ENCODE measurements at regions not wholly inside any gene's neighbourhood (a gene's known extent, or its start where the extent isn't known, plus 50 kb on each side); places are given as distances from the start of the nearest gene placed in this dataset.

- Histone ChIP-seq H2AFZ (ENCODE audit: low read depth, low read length) (no peak overlapping the region), H3K9me2 (ENCODE audit: insufficient read depth, low read length) (no peaks in the 10 kb centered on the region), H3K27ac (ENCODE audit: low read length) (no peak overlapping the region), H3K4me3 (ENCODE audit: low read length) (no peak overlapping the region), H3K79me2 (replicated peaks; ENCODE audit: insufficient read depth, low read length) (no peaks in the 10 kb centered on the region), H4K20me1 (ENCODE audit: insufficient read depth) (no peaks in the 10 kb centered on the region), H3K36me3 (ENCODE audit: insufficient read depth, low read length) (no peaks in the 10 kb centered on the region), H3K9me3 (ENCODE audit: low read length) (no peaks in the 10 kb centered on the region), H3K9ac (ENCODE audit: low read length) (no peak overlapping the region), H3K27me3 (ENCODE audit: insufficient read depth, low read depth, low read length) (no peaks in the 10 kb centered on the region), H3F3A (ENCODE audit: insufficient read depth, low read length, poor library complexity, severe bottlenecking) (no peaks in the 10 kb centered on the region), H3K4me2 (ENCODE audit: low read length) (no peak overlapping the region)
- no peak for TF ChIP-seq RAD21 (conservative IDR thresholded peaks at IDR 0.05)
- no peak for TF ChIP-seq TAF1 (IDR thresholded peaks at IDR 0.05; ENCODE audit: low read depth)
- no peak for TF ChIP-seq EP300 (conservative IDR thresholded peaks at IDR 0.05; ENCODE audit: poor library complexity, severe bottlenecking)
- no peak for TF ChIP-seq REST (IDR thresholded peaks at IDR 0.05; ENCODE audit: borderline replicate concordance)
- TF ChIP-seq SMC3 (conservative IDR thresholded peaks at IDR 0.05; ENCODE audit: poor library complexity), result no peak
- no peak for TF ChIP-seq EZH2 (IDR thresholded peaks at IDR 0.05; ENCODE audit: borderline replicate concordance, insufficient read depth, low read length, poor library complexity, severe bottlenecking)
- no peak for TF ChIP-seq MXI1 (conservative IDR thresholded peaks at IDR 0.05; ENCODE audit: poor library complexity, severe bottlenecking)
- TF ChIP-seq, protein P1, sequence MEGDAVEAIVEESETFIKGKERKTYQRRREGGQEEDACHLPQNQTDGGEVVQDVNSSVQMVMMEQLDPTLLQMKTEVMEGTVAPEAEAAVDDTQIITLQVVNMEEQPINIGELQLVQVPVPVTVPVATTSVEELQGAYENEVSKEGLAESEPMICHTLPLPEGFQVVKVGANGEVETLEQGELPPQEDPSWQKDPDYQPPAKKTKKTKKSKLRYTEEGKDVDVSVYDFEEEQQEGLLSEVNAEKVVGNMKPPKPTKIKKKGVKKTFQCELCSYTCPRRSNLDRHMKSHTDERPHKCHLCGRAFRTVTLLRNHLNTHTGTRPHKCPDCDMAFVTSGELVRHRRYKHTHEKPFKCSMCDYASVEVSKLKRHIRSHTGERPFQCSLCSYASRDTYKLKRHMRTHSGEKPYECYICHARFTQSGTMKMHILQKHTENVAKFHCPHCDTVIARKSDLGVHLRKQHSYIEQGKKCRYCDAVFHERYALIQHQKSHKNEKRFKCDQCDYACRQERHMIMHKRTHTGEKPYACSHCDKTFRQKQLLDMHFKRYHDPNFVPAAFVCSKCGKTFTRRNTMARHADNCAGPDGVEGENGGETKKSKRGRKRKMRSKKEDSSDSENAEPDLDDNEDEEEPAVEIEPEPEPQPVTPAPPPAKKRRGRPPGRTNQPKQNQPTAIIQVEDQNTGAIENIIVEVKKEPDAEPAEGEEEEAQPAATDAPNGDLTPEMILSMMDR (IDR thresholded peaks at IDR 0.05; ENCODE audit: poor library complexity, severe bottlenecking), result no peak
- TF ChIP-seq POLR2AphosphoS5 (IDR thresholded peaks at IDR 0.05), result no peak
Observed at GRCh38 chr1:166544036-166544435, 295.2 kb upstream of the POGK start.

DNA sequence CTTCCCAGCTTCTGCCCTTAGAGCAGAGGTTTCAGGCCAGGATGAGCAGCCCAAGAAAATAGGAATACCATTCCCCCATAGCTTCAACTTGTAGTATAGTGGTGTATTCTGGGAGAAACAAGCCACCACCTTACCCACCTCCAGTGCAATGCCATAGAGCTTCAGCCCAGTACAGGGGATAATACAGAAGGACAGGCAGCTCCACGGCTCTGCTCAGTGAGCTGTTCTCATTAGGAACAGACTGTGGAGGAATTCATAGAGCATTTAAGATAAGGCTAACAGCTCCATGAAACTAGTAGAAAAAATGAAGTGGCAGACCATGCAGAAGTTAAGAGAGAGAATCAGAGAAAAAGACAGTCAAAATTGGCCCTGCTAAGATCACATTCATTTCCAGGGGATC is 294.7 kb upstream of the POGK start:
- Histone ChIP-seq H4K20me1 (ENCODE audit: insufficient read depth) (no peaks in the 10 kb centered on the region), H3F3A (ENCODE audit: insufficient read depth, low read length, poor library complexity, severe bottlenecking) (no peaks in the 10 kb centered on the region), H3K27ac (ENCODE audit: low read length) (no peak overlapping the region), H3K36me3 (ENCODE audit: insufficient read depth, low read length) (no peaks in the 10 kb centered on the region), H3K4me2 (ENCODE audit: low read length) (no peak overlapping the region), H3K4me3 (ENCODE audit: low read length) (no peak overlapping the region), H3K9me3 (ENCODE audit: low read length) (no peaks in the 10 kb centered on the region), H2AFZ (ENCODE audit: low read depth, low read length) (no peak overlapping the region), H3K27me3 (ENCODE audit: insufficient read depth, low read depth, low read length) (no peaks in the 10 kb centered on the region), H3K79me2 (replicated peaks; ENCODE audit: insufficient read depth, low read length) (no peaks in the 10 kb centered on the region), H3K9ac (ENCODE audit: low read length) (no peak overlapping the region), H3K9me2 (ENCODE audit: insufficient read depth, low read length) (no peaks in the 10 kb centered on the region)
- TF ChIP-seq TAF1 (IDR thresholded peaks at IDR 0.05; ENCODE audit: low read depth), result no peak
- TF ChIP-seq RAD21 (conservative IDR thresholded peaks at IDR 0.05), result no peak
- TF ChIP-seq SMC3 (conservative IDR thresholded peaks at IDR 0.05; ENCODE audit: poor library complexity), result no peak
- TF ChIP-seq, protein P1 (IDR thresholded peaks at IDR 0.05; ENCODE audit: poor library complexity, severe bottlenecking), result no peak

Data from neural cell (in vitro differentiated cells).